ENCODE measurements at regions not wholly inside any gene's neighbourhood (a gene's known extent, or its start where the extent isn't known, plus 50 kb on each side); places are given as distances from the start of the nearest gene placed in this dataset.

- DNase-seq (ENCODE audit: low spot score) (no peak), ATAC-seq (ENCODE audit: low read depth) (no peak)
- Histone ChIP-seq H3K27ac (ENCODE audit: poor library complexity, severe bottlenecking) (no peak overlapping the region), H3K4me1 (ENCODE audit: insufficient read depth, poor library complexity, severe bottlenecking) (no peaks in the 10 kb centered on the region), H3K4me3 (ENCODE audit: severe bottlenecking) (no peak overlapping the region), H3K9me3 (ENCODE audit: severe bottlenecking) (no peaks in the 10 kb centered on the region), H3K36me3 (ENCODE audit: low read depth) (no peaks in the 10 kb centered on the region), H3K27me3 (ENCODE audit: insufficient read depth, poor library complexity, severe bottlenecking) (no peaks in the 10 kb centered on the region)
- no peak for TF ChIP-seq CTCF (IDR thresholded peaks at IDR 0.05; ENCODE audit: poor library complexity, severe bottlenecking)
Observed at GRCh38 chr4:155033604-155034003, 174.8 kb upstream of the NPY2R start.

GRCh38 chr4:155037031-155037430 is 171.4 kb upstream of the NPY2R start:
- no peak overlapping the region for H3K27ac ChIP-seq (ENCODE audit: poor library complexity, severe bottlenecking)
- H3K4me1 ChIP-seq (ENCODE audit: insufficient read depth, poor library complexity, severe bottlenecking) = no peaks in the 10 kb centered on the region
- no peak overlapping the region for H3K4me3 ChIP-seq (ENCODE audit: severe bottlenecking)
- TF ChIP-seq CTCF (IDR thresholded peaks at IDR 0.05; ENCODE audit: poor library complexity, severe bottlenecking) = no peak
- H3K27me3 ChIP-seq (ENCODE audit: insufficient read depth, poor library complexity, severe bottlenecking) = no peaks in the 10 kb centered on the region
- no peaks in the 10 kb centered on the region for H3K36me3 ChIP-seq (ENCODE audit: low read depth)
- DNase-seq (ENCODE audit: low spot score) = no peak
- no peak for ATAC-seq (ENCODE audit: low read depth)
- no peaks in the 10 kb centered on the region for H3K9me3 ChIP-seq (ENCODE audit: severe bottlenecking)

- no peaks in the 10 kb centered on the region for H3K36me3 ChIP-seq (ENCODE audit: low read depth)
- no peak for TF ChIP-seq CTCF (IDR thresholded peaks at IDR 0.05; ENCODE audit: poor library complexity, severe bottlenecking)
- DNase-seq (ENCODE audit: low spot score) = no peak
Observed at GRCh38 chr4:155038459-155038858, 170.0 kb upstream of the NPY2R start.

GRCh38 chr4:155039162-155039561 is 169.3 kb upstream of the NPY2R start:
- ATAC-seq (ENCODE audit: low read depth) = no peak
- Histone ChIP-seq H3K9me3 (ENCODE audit: severe bottlenecking) (no peaks in the 10 kb centered on the region), H3K27me3 (ENCODE audit: insufficient read depth, poor library complexity, severe bottlenecking) (no peaks in the 10 kb centered on the region), H3K27ac (ENCODE audit: poor library complexity, severe bottlenecking) (no peak overlapping the region), H3K4me3 (ENCODE audit: severe bottlenecking) (no peak overlapping the region), H3K36me3 (ENCODE audit: low read depth) (no peaks in the 10 kb centered on the region), H3K4me1 (ENCODE audit: insufficient read depth, poor library complexity, severe bottlenecking) (no peaks in the 10 kb centered on the region)
- DNase-seq (ENCODE audit: low spot score) = no peak
- no peak for TF ChIP-seq CTCF (IDR thresholded peaks at IDR 0.05; ENCODE audit: poor library complexity, severe bottlenecking)

More at GRCh38 chr4:155038459-155038858, 170.0 kb upstream of the NPY2R start:
- H3K9me3 ChIP-seq (ENCODE audit: severe bottlenecking) = no peaks in the 10 kb centered on the region
- H3K27ac ChIP-seq (ENCODE audit: poor library complexity, severe bottlenecking) = no peak overlapping the region
- H3K27me3 ChIP-seq (ENCODE audit: insufficient read depth, poor library complexity, severe bottlenecking) = no peaks in the 10 kb centered on the region
- no peaks in the 10 kb centered on the region for H3K4me1 ChIP-seq (ENCODE audit: insufficient read depth, poor library complexity, severe bottlenecking)
- no peak overlapping the region for H3K4me3 ChIP-seq (ENCODE audit: severe bottlenecking)
- ATAC-seq (ENCODE audit: low read depth) = no peak

GRCh38 chr4:155040031-155040430 is 168.4 kb upstream of the NPY2R start:
- no peak for ATAC-seq (ENCODE audit: low read depth)
- no peaks in the 10 kb centered on the region for H3K4me1 ChIP-seq (ENCODE audit: insufficient read depth, poor library complexity, severe bottlenecking)
- H3K27me3 ChIP-seq (ENCODE audit: insufficient read depth, poor library complexity, severe bottlenecking) = no peaks in the 10 kb centered on the region
- no peaks in the 10 kb centered on the region for H3K36me3 ChIP-seq (ENCODE audit: low read depth)
- no peak overlapping the region for H3K27ac ChIP-seq (ENCODE audit: poor library complexity, severe bottlenecking)
- DNase-seq (ENCODE audit: low spot score) = no peak
- no peak for TF ChIP-seq CTCF (IDR thresholded peaks at IDR 0.05; ENCODE audit: poor library complexity, severe bottlenecking)
- no peaks in the 10 kb centered on the region for H3K9me3 ChIP-seq (ENCODE audit: severe bottlenecking)
- H3K4me3 ChIP-seq (ENCODE audit: severe bottlenecking) = no peak overlapping the region
